Brain microvascular endothelial cell (primary cell): ENCODE measurements at regions not wholly inside any gene's neighbourhood (a gene's known extent, or its start where the extent isn't known, plus 50 kb on each side); places are given as distances from the start of the nearest gene placed in this dataset.
"Not testable (repeated sequence)": the region's sequence is repeated elsewhere in the genome, so short reads cannot be mapped to it uniquely, and the experiment has no call there.

Experiments used
- DNase-seq: peaks from one replicate; pipeline ENCODE4 v3.0.0-alpha.2; 2020
- H3K27ac ChIP-seq: fragments of 250-450 bp; sonication (Bioruptor Pico); 2 replicates; pipeline ENCODE4 v1.5.1; 2020; ENCODE audit warnings: mild to moderate bottlenecking, moderate library complexity
- H3K27me3 ChIP-seq: fragments of 250-450 bp; sonication (Bioruptor Pico); replicated peaks from 2 replicates; pipeline ENCODE4 v1.5.1; 2020; ENCODE audit warnings: mild to moderate bottlenecking
- H3K36me3 ChIP-seq: fragments of 250-450 bp; sonication (Bioruptor Pico); replicated peaks from 2 replicates; pipeline ENCODE4 v1.5.1; 2020; ENCODE audit warnings: mild to moderate bottlenecking
- H3K4me3 ChIP-seq: 2 replicates; pipeline ENCODE4 v1.5.1; 2011; ENCODE audit warnings: low read depth, mild to moderate bottlenecking, control low read depth, low read length, moderate library complexity
- CTCF ChIP-seq: IDR thresholded peaks from 2 replicates; pipeline ENCODE4 v1.5.1; 2011; ENCODE audit warnings: low read depth, mild to moderate bottlenecking, moderate library complexity, low read length, control low read depth, inconsistent platforms; ENCODE audit errors: missing control alignments
- in situ Hi-C: cut with HindIII; loops from 2 replicates; pipeline ENCODE4 v1.10.0; 2017; ENCODE audit warnings: low sequenced_read_pairs, low pct_ligation_motif_present

- Histone ChIP-seq H3K36me3 (no peaks in the 10 kb centered on the region), H3K4me3 (no peak overlapping the region), H3K27me3 (no peaks in the 10 kb centered on the region), H3K27ac (no peak overlapping the region)
- DNase-seq: peak; percentile 26
- no peak for TF ChIP-seq CTCF
- in situ Hi-C loops: no loop called here
These were observed 189.1 kb downstream of the TBX18 start for GRCh38 chr6:84575264-84575663.

GRCh38 chr6:84569882-84570281 is 194.5 kb downstream of the TBX18 start:
- no peak for TF ChIP-seq CTCF
- in situ Hi-C loops: no loop called here
- Histone ChIP-seq H3K27ac (no peak overlapping the region), H3K4me3 (no peak overlapping the region), H3K36me3 (no peaks in the 10 kb centered on the region), H3K27me3 (no peaks in the 10 kb centered on the region)
- DNase-seq: no peak

- Histone ChIP-seq H3K36me3 (no peaks in the 10 kb centered on the region), H3K27me3 (no peaks in the 10 kb centered on the region), H3K27ac (no peak overlapping the region), H3K4me3 (no peak overlapping the region)
- peak; percentile 45 for TF ChIP-seq CTCF
- in situ Hi-C loops: no loop called here
- no peak for DNase-seq
These were observed 195.4 kb downstream of the TBX18 start for GRCh38 chr6:84568971-84569370.

GRCh38 chr6:84565718-84566117 is 198.7 kb downstream of the TBX18 start:
- H3K27ac ChIP-seq, H3K36me3 ChIP-seq, DNase-seq, in situ Hi-C loops, H3K27me3 ChIP-seq, H3K4me3 ChIP-seq: not testable (repeated sequence)

- H3K36me3 ChIP-seq: no peaks in the 10 kb centered on the region
- no peak overlapping the region for H3K27ac ChIP-seq
- no peak for TF ChIP-seq CTCF
- no peaks in the 10 kb centered on the region for H3K27me3 ChIP-seq
- H3K4me3 ChIP-seq: no peak overlapping the region
- DNase-seq: no peak
- in situ Hi-C loops: no loop called here
These were observed 203.7 kb downstream of the TBX18 start for GRCh38 chr6:84560436-84561390.

- Histone ChIP-seq H3K27ac (no peak overlapping the region), H3K27me3 (no peaks in the 10 kb centered on the region), H3K4me3 (no peak overlapping the region), H3K36me3 (no peaks in the 10 kb centered on the region)
- no peak for DNase-seq
- no peak for TF ChIP-seq CTCF
- in situ Hi-C loops: no loop called here
These were observed 207.7 kb downstream of the TBX18 start for GRCh38 chr6:84556541-84557335.
